GM23338 (cell line): ENCODE measurements at regions not wholly inside any gene's neighbourhood (a gene's known extent, or its start where the extent isn't known, plus 50 kb on each side); places are given as distances from the start of the nearest gene placed in this dataset.

Source experiments
- ATAC-seq: fragments of 200-7000 bp; cut with Tn5 transposase; 3 replicates; pipeline ENCODE4 v1.9.1; 2020
- DNase-seq: peaks from one replicate; pipeline ENCODE4 v3.0.0-alpha.2; 2015; ENCODE audit warnings: low spot score
- H2AFZ ChIP-seq: fragments of 200-600 bp; sonication (generic); 2 replicates; pipeline ENCODE4 v1.8.0; 2016; ENCODE audit warnings: antibody characterized with exemption, mild to moderate bottlenecking, moderate library complexity
- H3F3A ChIP-seq: fragments of 200-600 bp; sonication (generic); replicated peaks from 2 replicates; pipeline ENCODE4 v1.8.0; 2017; ENCODE audit warnings: antibody characterized with exemption, mixed run types, low read depth
- H3K27ac ChIP-seq: fragments of 200-600 bp; sonication (generic); 2 replicates; pipeline ENCODE4 v1.6.1; 2016; ENCODE audit warnings: low read depth
- H3K27me3 ChIP-seq: fragments of 200-600 bp; sonication (generic); 2 replicates; pipeline ENCODE4 v1.8.0; 2016; ENCODE audit warnings: mild to moderate bottlenecking, mixed run types, moderate library complexity; ENCODE audit not compliant: insufficient read depth
- H3K36me3 ChIP-seq: fragments of 200-600 bp; sonication (generic); 2 replicates; pipeline ENCODE4 v1.8.0; 2016; ENCODE audit warnings: mild to moderate bottlenecking; ENCODE audit not compliant: insufficient read depth
- H3K4me1 ChIP-seq: fragments of 200-600 bp; sonication (generic); 2 replicates; pipeline ENCODE4 v1.8.0; 2016; ENCODE audit warnings: mild to moderate bottlenecking, moderate library complexity; ENCODE audit not compliant: insufficient read depth
- H3K4me2 ChIP-seq: fragments of 200-600 bp; sonication (generic); 2 replicates; pipeline ENCODE4 v1.7.1; 2017; ENCODE audit warnings: mixed run types
- H3K4me3 ChIP-seq: fragments of 200-600 bp; sonication (generic); 2 replicates; pipeline ENCODE4 v1.6.1; 2016; ENCODE audit warnings: mixed run types
- H3K79me2 ChIP-seq: fragments of 200-600 bp; sonication (generic); replicated peaks from 2 replicates; pipeline ENCODE4 v1.8.0; 2017; ENCODE audit warnings: mild to moderate bottlenecking; ENCODE audit not compliant: insufficient read depth
- H3K9me2 ChIP-seq: fragments of 200-600 bp; sonication (generic); 2 replicates; pipeline ENCODE4 v1.8.0; 2017; ENCODE audit not compliant: insufficient read depth
- H4K20me1 ChIP-seq: fragments of 200-600 bp; sonication (generic); replicated peaks from 2 replicates; pipeline ENCODE4 v1.8.0; 2017; ENCODE audit warnings: mild to moderate bottlenecking; ENCODE audit not compliant: insufficient read depth
- H3K27ac Mint-ChIP-seq: 2 replicates; pipeline ENCODE4 v1.8.0; 2020; ENCODE audit warnings: inconsistent platforms, mild to moderate bottlenecking, moderate library complexity, mixed read lengths
- H3K27me3 Mint-ChIP-seq: 3 replicates; pipeline ENCODE4 v1.8.0; 2022; ENCODE audit warnings: low read depth, mild to moderate bottlenecking, moderate library complexity, mixed read lengths, inconsistent platforms; ENCODE audit not compliant: insufficient read depth, poor library complexity
- H3K36me3 Mint-ChIP-seq: 3 replicates; pipeline ENCODE4 v1.8.0; 2021; ENCODE audit warnings: low read depth, mild to moderate bottlenecking, inconsistent platforms, moderate library complexity, mixed read lengths
- H3K4me1 Mint-ChIP-seq: 3 replicates; pipeline ENCODE4 v1.8.0; 2020; ENCODE audit warnings: mild to moderate bottlenecking, inconsistent platforms, mixed read lengths
- H3K4me3 Mint-ChIP-seq: 3 replicates; pipeline ENCODE4 v1.8.0; 2021; ENCODE audit warnings: moderate library complexity, mild to moderate bottlenecking, inconsistent platforms, mixed read lengths
- H3K9me3 Mint-ChIP-seq: 3 replicates; pipeline ENCODE4 v1.8.0; 2020; ENCODE audit warnings: moderate library complexity, mild to moderate bottlenecking, inconsistent platforms, mixed read lengths
- CREB1 ChIP-seq: fragments of 250-450 bp; sonication (Bioruptor Pico); IDR thresholded peaks from 2 replicates; pipeline ENCODE4 v1.5.0; 2020; ENCODE audit warnings: low read depth, mild to moderate bottlenecking, moderate library complexity
- CTCF ChIP-seq, 2 experiments: fragments of 200-600 bp in 1 of 2; sonication (generic) in 1 of 2; conservative IDR thresholded peaks; 2 replicates each; pipeline versions ENCODE4 v1.5.1 to v1.6.1; 2016 to 2017; ENCODE audit warnings: antibody characterized with exemption in 2 of 2, low read depth in 2 of 2, mild to moderate bottlenecking in 2 of 2, moderate library complexity in 1 of 2
- ETS1 ChIP-seq: IDR thresholded peaks from 2 replicates; pipeline ENCODE4 v1.6.1; 2016; ENCODE audit warnings: antibody characterized with exemption
- EZH2 ChIP-seq: fragments of 200-600 bp; sonication (generic); IDR thresholded peaks from one replicate; pipeline ENCODE4 v1.8.0; 2017; ENCODE audit warnings: antibody characterized with exemption, mild to moderate bottlenecking, low read depth; ENCODE audit not compliant: unreplicated experiment
- EZH2phosphoT487 ChIP-seq: fragments of 200-600 bp; sonication (generic); IDR thresholded peaks from one replicate; pipeline ENCODE4 v1.8.1; 2018; ENCODE audit warnings: antibody characterized with exemption; ENCODE audit not compliant: unreplicated experiment
- NANOG ChIP-seq: IDR thresholded peaks from 2 replicates; pipeline ENCODE4 v1.6.1; 2016; ENCODE audit warnings: antibody characterized with exemption, borderline replicate concordance
- POLR2AphosphoS5 ChIP-seq: IDR thresholded peaks from 2 replicates; pipeline ENCODE4 v1.6.1; 2016; ENCODE audit warnings: antibody characterized with exemption, low read depth
- REST ChIP-seq: IDR thresholded peaks from one replicate; pipeline ENCODE4 v1.6.1; 2018; ENCODE audit warnings: antibody characterized with exemption; ENCODE audit not compliant: unreplicated experiment
- STAT1 ChIP-seq: IDR thresholded peaks from one replicate; pipeline ENCODE4 v1.6.1; 2016; ENCODE audit warnings: antibody characterized with exemption; ENCODE audit not compliant: unreplicated experiment
- ZNF114 ChIP-seq: fragments of 250-450 bp; sonication (Bioruptor Pico); IDR thresholded peaks from 2 replicates; pipeline ENCODE4 v1.5.0; 2020; ENCODE audit warnings: mild to moderate bottlenecking, moderate library complexity
- ZNF331 ChIP-seq: fragments of 250-450 bp; sonication (Bioruptor Pico); IDR thresholded peaks from 2 replicates; pipeline ENCODE4 v1.5.0; 2020; ENCODE audit warnings: low read depth, mild to moderate bottlenecking, moderate library complexity
- ZNF462 ChIP-seq: fragments of 250-450 bp; sonication (Bioruptor Pico); IDR thresholded peaks from 2 replicates; pipeline ENCODE4 v1.5.0; 2020; ENCODE audit warnings: mild to moderate bottlenecking, moderate library complexity

- Histone ChIP-seq H4K20me1 (no peaks in the 10 kb centered on the region), H3K36me3 (no peaks in the 10 kb centered on the region), H3K4me3 (no peak overlapping the region), H3K9me2 (no peaks in the 10 kb centered on the region), H3K27me3 (no peaks in the 10 kb centered on the region), H3K4me1 (no peaks in the 10 kb centered on the region), H3F3A (no peaks in the 10 kb centered on the region), H3K27ac (no peak overlapping the region), H3K79me2 (no peaks in the 10 kb centered on the region), H2AFZ (no peak overlapping the region), H3K4me2 (no peak overlapping the region)
- DNase-seq, result no peak
- H3K27me3 Mint-ChIP-seq, result no peaks in the 10 kb centered on the region
- no peak for TF ChIP-seq EZH2phosphoT487
- TF ChIP-seq STAT1, result no peak
- TF ChIP-seq ZNF331 (CRISPR knock-in tag), result no peak
- no peak for TF ChIP-seq CREB1 (CRISPR knock-in tag)
- TF ChIP-seq CTCF (conservative IDR thresholded peaks at IDR 0.05; ENCODE audit: low read depth in 2 of 2), result no peak
- no peak for TF ChIP-seq ZNF114 (CRISPR knock-in tag)
- no peak for TF ChIP-seq ETS1
- TF ChIP-seq ZNF462, result no peak
- no peak for TF ChIP-seq EZH2
- no peak for TF ChIP-seq POLR2AphosphoS5
- no peak for TF ChIP-seq REST
- no peak for TF ChIP-seq NANOG
- H3K36me3 Mint-ChIP-seq, result no peaks in the 10 kb centered on the region
- ATAC-seq, result no peak
- H3K4me1 Mint-ChIP-seq, result no peaks in the 10 kb centered on the region
- no peak overlapping the region for H3K4me3 Mint-ChIP-seq
- H3K9me3 Mint-ChIP-seq, result peaks cover 6% of the 10 kb centered on the region; the same call in 1 of the 3 replicates
- no peak overlapping the region for H3K27ac Mint-ChIP-seq
These were observed 54.2 kb upstream of the TCF4 start for GRCh38 chr18:55642191-55642590.
